K562 (cell line): ENCODE measurements at regions not wholly inside any gene's neighbourhood (a gene's known extent, or its start where the extent isn't known, plus 50 kb on each side); places are given as distances from the start of the nearest gene placed in this dataset.

Experiments used
- ATAC-seq: fragments of 200-7000 bp; cut with Tn5 transposase; 3 replicates; pipeline ENCODE4 v1.9.1; 2020; ENCODE audit warnings: moderate library complexity
- BruUV-seq: library from RNA; stranded (reverse); fragments of 400-500 nt; replicated peaks from 2 replicates; lab custom pipeline; 2021; lab: Mats Ljungman, UMichigan
- CTCF ChIA-PET: fragments of 300-600 bp; formaldehyde crosslinking; extraction: SDS; loops from one replicate; lab custom pipeline; 2021; ENCODE audit warnings: low intra/inter-chr PET ratio; lab: Yijun Ruan, JAX
- POLR2A ChIA-PET: fragments of 300-600, 350-650 bp; sonication (Branson Sonifier 250); formaldehyde crosslinking; extraction: SDS; loops from one replicate; lab custom pipeline; 2021; ENCODE audit warnings: antibody characterized with exemption, inconsistent platforms; lab: Yijun Ruan, JAX
- DNase-seq, 4 experiments: peaks; one replicate each; pipeline versions ENCODE4 v3.0.0 to v3.0.0-alpha.2; 2011 to 2018; ENCODE audit warnings: low spot score in 3 of 4, mixed read lengths in 3 of 4; ENCODE audit errors: extremely low read depth in 1 of 4
- FAIRE-seq: peaks from 2 replicates; lab custom pipeline; 2011; peaks lifted over from hg19 to GRCh38; lab: Jason Lieb, UNC
- H2AFZ ChIP-seq: 2 replicates; pipeline ENCODE4 v1.6.0; 2011; ENCODE audit warnings: low read depth, low read length, control low read depth, inconsistent platforms
- H3K27ac ChIP-seq: fragments of 200-600 bp; 3 replicates; pipeline ENCODE4 v1.8.0; 2011; ENCODE audit warnings: low read depth, mild to moderate bottlenecking, control low read depth, inconsistent platforms, low read length, moderate library complexity, mixed read lengths; ENCODE audit errors: extremely low read depth
- H3K27me3 ChIP-seq, 2 experiments: fragments of 300-600 bp in 1 of 2; 2 replicates in 1 of 2; 3 replicates in 1 of 2; pipeline versions ENCODE4 v1.6.0 to v1.8.0; 2011; ENCODE audit warnings: inconsistent platforms in 2 of 2, low read length in 2 of 2, mild to moderate bottlenecking in 1 of 2, mixed read lengths in 1 of 2, moderate library complexity in 1 of 2; ENCODE audit not compliant: control insufficient read depth in 2 of 2, insufficient read depth in 2 of 2
- H3K36me3 ChIP-seq: fragments of 300-600 bp; 3 replicates; pipeline ENCODE4 v1.8.0; 2011; ENCODE audit warnings: mild to moderate bottlenecking, low read length, inconsistent platforms; ENCODE audit not compliant: control insufficient read depth, insufficient read depth
- H3K4me1 ChIP-seq, 2 experiments: fragments of 200-600 bp in 1 of 2; replicated peaks in 1 of 2; 2 replicates in 1 of 2; 3 replicates in 1 of 2; pipeline versions ENCODE4 v1.5.1 to v1.8.0; 2011; ENCODE audit warnings: inconsistent platforms in 2 of 2, low read length in 2 of 2, mild to moderate bottlenecking in 1 of 2, mixed read lengths in 1 of 2, moderate library complexity in 1 of 2; ENCODE audit not compliant: control insufficient read depth in 2 of 2, insufficient read depth in 2 of 2
- H3K4me2 ChIP-seq: 2 replicates; pipeline ENCODE4 v1.6.1; 2011; ENCODE audit warnings: low read length, control low read depth, inconsistent platforms, mixed read lengths; ENCODE audit not compliant: insufficient read depth
- H3K4me3 ChIP-seq: fragments of 200-600 bp; sonication (generic), shearing (Covaris generic); 2 replicates; pipeline ENCODE4 v1.5.1; 2016; ENCODE audit warnings: control low read depth, inconsistent platforms
- H3K79me2 ChIP-seq: fragments of 200-600 bp; 3 replicates; pipeline ENCODE4 v1.8.0; 2011; ENCODE audit warnings: low read length, inconsistent platforms; ENCODE audit not compliant: control insufficient read depth, insufficient read depth
- H3K9ac ChIP-seq, 2 experiments: 2 replicates each; pipeline versions ENCODE4 v1.6.0 to v1.6.1; 2011; ENCODE audit warnings: low read depth in 2 of 2, low read length in 2 of 2, control low read depth in 1 of 2, inconsistent platforms in 1 of 2, mild to moderate bottlenecking in 1 of 2, mixed read lengths in 1 of 2; ENCODE audit not compliant: insufficient read depth in 1 of 2
- H3K9me1 ChIP-seq: one replicate; pipeline ENCODE4 v1.6.0; 2011; ENCODE audit warnings: inconsistent platforms, mild to moderate bottlenecking, low read length, moderate library complexity; ENCODE audit not compliant: control insufficient read depth, insufficient read depth
- H3K9me3 ChIP-seq: replicated peaks from 2 replicates; pipeline ENCODE4 v1.5.1; 2011; ENCODE audit warnings: low read depth, low read length, inconsistent platforms; ENCODE audit not compliant: control insufficient read depth, insufficient read depth
- H4K20me1 ChIP-seq: replicated peaks from 2 replicates; pipeline ENCODE4 v1.6.1; 2011; ENCODE audit warnings: low read length, inconsistent platforms, mixed read lengths; ENCODE audit not compliant: control insufficient read depth, insufficient read depth
- BCL6 ChIP-seq: fragments of 250-450 bp; sonication (Bioruptor Pico); IDR thresholded peaks from 2 replicates; pipeline ENCODE4 v1.4.0; 2020
- DACH1 ChIP-seq: fragments of 450-650 bp; IDR thresholded peaks from 2 replicates; pipeline ENCODE4 v1.6.1; 2018; ENCODE audit not compliant: partially characterized antibody
- EZH2 ChIP-seq: IDR thresholded peaks from 2 replicates; pipeline ENCODE4 v1.6.1; 2012; ENCODE audit warnings: low read depth, mild to moderate bottlenecking, inconsistent platforms, low read length, borderline replicate concordance
- GABPB2 ChIP-seq: fragments of 250-450 bp; sonication (Bioruptor Pico); conservative IDR thresholded peaks from 2 replicates; pipeline ENCODE4 v1.5.1; 2021; ENCODE audit warnings: mild to moderate bottlenecking
- ILK ChIP-seq: fragments of 450-650 bp; IDR thresholded peaks from 2 replicates; pipeline ENCODE4 v1.6.1; 2016; ENCODE audit warnings: missing genetic modification characterization, low read depth, mild to moderate bottlenecking, missing compliant biosample characterization, moderate library complexity, borderline replicate concordance
- KLF1 ChIP-seq: fragments of 450-650 bp; IDR thresholded peaks from 2 replicates; pipeline ENCODE4 v1.6.1; 2016; ENCODE audit warnings: missing genetic modification characterization, missing compliant biosample characterization
- NR1H2 ChIP-seq: sonication (generic); formaldehyde crosslinking; IDR thresholded peaks from 2 replicates; pipeline ENCODE4 v1.4.0; 2020; ENCODE audit warnings: mild to moderate bottlenecking, missing genetic modification reagents
- POLR3G ChIP-seq: IDR thresholded peaks from 2 replicates; pipeline ENCODE4 v1.6.1; 2011; ENCODE audit not compliant: insufficient read length, insufficient replicate concordance; ENCODE audit errors: extremely low read depth
- PURB ChIP-seq: sonication (generic); formaldehyde crosslinking; IDR thresholded peaks from 2 replicates; pipeline ENCODE4 v1.9.0; 2021; ENCODE audit warnings: low read depth, mild to moderate bottlenecking, missing genetic modification reagents
- RBFOX2 ChIP-seq: fragments of 200-400 bp; formaldehyde crosslinking; IDR thresholded peaks from 2 replicates; pipeline ENCODE4 v1.6.1; 2017; ENCODE audit warnings: low read depth, mild to moderate bottlenecking, low read length, moderate library complexity
- ZBED1 ChIP-seq: IDR thresholded peaks from 2 replicates; pipeline ENCODE4 v1.6.1; 2014
- WGBS: fragments of 100-300 bp; shearing (Covaris generic); methylation state at CpG from one replicate; pipeline ENCODE4 v1.1.6; 2016; ENCODE audit warnings: low coverage, mixed read lengths; ENCODE audit not compliant: insufficient coverage; ENCODE audit errors: missing lambda C conversion rate; 5-methylcytosine and 5-hydroxymethylcytosine counted together
- in situ Hi-C: fragments of 300-500 bp; cut with MboI; formaldehyde crosslinking; loops from 4 replicates; pipeline ENCODE4 v1.15.0; 2018; ENCODE audit warnings: inconsistent platforms, mixed read lengths
- intact Hi-C: fragments of 100-400 bp; cut with micrococcal nuclease; formaldehyde crosslinking; loops from 2 replicates; pipeline ENCODE4 v1.14.2; 2022
- TF ChIP-seq, protein P1 (sequence below): fragments of 200-800 bp; sonication (Bioruptor generic); IDR thresholded peaks from 2 replicates; pipeline ENCODE4 v1.6.1; 2016; ENCODE audit warnings: missing genetic modification characterization, missing compliant biosample characterization
- TF ChIP-seq, protein P2 (sequence below): fragments of 250-450 bp; sonication (Bioruptor Pico); IDR thresholded peaks from 2 replicates; pipeline ENCODE4 v1.5.0; 2020; ENCODE audit warnings: mild to moderate bottlenecking, borderline replicate concordance
- TF ChIP-seq, protein P3 (sequence below): fragments of 250-450 bp; sonication (Bioruptor Pico); IDR thresholded peaks from 2 replicates; pipeline ENCODE4 v1.4.0; 2020; ENCODE audit warnings: mild to moderate bottlenecking, moderate library complexity, borderline replicate concordance

DNA sequence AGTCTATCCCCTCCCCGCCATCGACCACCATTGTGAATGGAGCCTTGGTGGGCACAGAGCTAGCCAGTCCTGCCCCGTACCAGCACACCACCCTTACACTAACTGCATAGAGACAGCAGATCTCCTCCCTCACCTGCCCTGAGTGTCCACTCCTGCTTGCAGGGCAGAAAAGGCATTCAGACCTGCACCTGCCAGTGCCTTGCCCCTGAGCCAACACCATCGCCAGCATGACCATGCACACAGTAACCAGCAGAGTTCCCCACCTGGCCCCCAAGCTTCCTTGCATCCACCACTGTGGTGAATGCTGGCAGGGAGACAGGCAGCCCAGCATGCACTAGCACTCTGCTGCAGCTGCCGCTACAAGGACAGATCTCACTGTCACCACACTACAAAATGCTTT, 397.1 kb downstream of the KLHL4 start:
- WGBS: 0% methylated on average over 5 of the region's 5 CpGs
- H4K20me1 ChIP-seq: no peaks in the 10 kb centered on the region
- no peaks in the 10 kb centered on the region for H3K27me3 ChIP-seq
- no peaks in the 10 kb centered on the region for H3K4me1 ChIP-seq
- H3K4me3 ChIP-seq: no peak overlapping the region
- no peak for DNase-seq
- H3K36me3 ChIP-seq: no peaks in the 10 kb centered on the region
- no TSS peak for BruUV-seq
- no peak overlapping the region for H3K4me2 ChIP-seq
- no peak overlapping the region for H3K9ac ChIP-seq
- intact Hi-C loops (no loop called here), in situ Hi-C loops (no loop called here)
- POLR2A ChIA-PET: no interaction called here
- no peak overlapping the region for H2AFZ ChIP-seq
- no peak for ATAC-seq
- no peak overlapping the region for H3K27ac ChIP-seq
- H3K9me3 ChIP-seq: no peaks in the 10 kb centered on the region
- FAIRE-seq: no peak
- no peaks in the 10 kb centered on the region for H3K9me1 ChIP-seq
- CTCF ChIA-PET: no interaction called here
- H3K79me2 ChIP-seq: no peaks in the 10 kb centered on the region
- TF ChIP-seq, protein P1, sequence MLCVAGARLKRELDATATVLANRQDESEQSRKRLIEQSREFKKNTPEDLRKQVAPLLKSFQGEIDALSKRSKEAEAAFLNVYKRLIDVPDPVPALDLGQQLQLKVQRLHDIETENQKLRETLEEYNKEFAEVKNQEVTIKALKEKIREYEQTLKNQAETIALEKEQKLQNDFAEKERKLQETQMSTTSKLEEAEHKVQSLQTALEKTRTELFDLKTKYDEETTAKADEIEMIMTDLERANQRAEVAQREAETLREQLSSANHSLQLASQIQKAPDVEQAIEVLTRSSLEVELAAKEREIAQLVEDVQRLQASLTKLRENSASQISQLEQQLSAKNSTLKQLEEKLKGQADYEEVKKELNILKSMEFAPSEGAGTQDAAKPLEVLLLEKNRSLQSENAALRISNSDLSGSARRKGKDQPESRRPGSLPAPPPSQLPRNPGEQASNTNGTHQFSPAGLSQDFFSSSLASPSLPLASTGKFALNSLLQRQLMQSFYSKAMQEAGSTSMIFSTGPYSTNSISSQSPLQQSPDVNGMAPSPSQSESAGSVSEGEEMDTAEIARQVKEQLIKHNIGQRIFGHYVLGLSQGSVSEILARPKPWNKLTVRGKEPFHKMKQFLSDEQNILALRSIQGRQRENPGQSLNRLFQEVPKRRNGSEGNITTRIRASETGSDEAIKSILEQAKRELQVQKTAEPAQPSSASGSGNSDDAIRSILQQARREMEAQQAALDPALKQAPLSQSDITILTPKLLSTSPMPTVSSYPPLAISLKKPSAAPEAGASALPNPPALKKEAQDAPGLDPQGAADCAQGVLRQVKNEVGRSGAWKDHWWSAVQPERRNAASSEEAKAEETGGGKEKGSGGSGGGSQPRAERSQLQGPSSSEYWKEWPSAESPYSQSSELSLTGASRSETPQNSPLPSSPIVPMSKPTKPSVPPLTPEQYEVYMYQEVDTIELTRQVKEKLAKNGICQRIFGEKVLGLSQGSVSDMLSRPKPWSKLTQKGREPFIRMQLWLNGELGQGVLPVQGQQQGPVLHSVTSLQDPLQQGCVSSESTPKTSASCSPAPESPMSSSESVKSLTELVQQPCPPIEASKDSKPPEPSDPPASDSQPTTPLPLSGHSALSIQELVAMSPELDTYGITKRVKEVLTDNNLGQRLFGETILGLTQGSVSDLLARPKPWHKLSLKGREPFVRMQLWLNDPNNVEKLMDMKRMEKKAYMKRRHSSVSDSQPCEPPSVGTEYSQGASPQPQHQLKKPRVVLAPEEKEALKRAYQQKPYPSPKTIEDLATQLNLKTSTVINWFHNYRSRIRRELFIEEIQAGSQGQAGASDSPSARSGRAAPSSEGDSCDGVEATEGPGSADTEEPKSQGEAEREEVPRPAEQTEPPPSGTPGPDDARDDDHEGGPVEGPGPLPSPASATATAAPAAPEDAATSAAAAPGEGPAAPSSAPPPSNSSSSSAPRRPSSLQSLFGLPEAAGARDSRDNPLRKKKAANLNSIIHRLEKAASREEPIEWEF (CRISPR knock-in tag): no peak
- TF ChIP-seq, protein P2, sequence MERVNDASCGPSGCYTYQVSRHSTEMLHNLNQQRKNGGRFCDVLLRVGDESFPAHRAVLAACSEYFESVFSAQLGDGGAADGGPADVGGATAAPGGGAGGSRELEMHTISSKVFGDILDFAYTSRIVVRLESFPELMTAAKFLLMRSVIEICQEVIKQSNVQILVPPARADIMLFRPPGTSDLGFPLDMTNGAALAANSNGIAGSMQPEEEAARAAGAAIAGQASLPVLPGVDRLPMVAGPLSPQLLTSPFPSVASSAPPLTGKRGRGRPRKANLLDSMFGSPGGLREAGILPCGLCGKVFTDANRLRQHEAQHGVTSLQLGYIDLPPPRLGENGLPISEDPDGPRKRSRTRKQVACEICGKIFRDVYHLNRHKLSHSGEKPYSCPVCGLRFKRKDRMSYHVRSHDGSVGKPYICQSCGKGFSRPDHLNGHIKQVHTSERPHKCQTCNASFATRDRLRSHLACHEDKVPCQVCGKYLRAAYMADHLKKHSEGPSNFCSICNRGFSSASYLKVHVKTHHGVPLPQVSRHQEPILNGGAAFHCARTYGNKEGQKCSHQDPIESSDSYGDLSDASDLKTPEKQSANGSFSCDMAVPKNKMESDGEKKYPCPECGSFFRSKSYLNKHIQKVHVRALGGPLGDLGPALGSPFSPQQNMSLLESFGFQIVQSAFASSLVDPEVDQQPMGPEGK (CRISPR knock-in tag): no peak
- TF ChIP-seq RBFOX2 (no peak), KLF1 (tag) (no peak), BCL6 (CRISPR knock-in tag) (no peak), EZH2 (no peak), NR1H2 (CRISPR knock-in tag) (no peak), PURB (CRISPR knock-in tag) (no peak), ILK (no peak), POLR3G (no peak), DACH1 (no peak), ZBED1 (no peak), GABPB2 (CRISPR knock-in tag) (no peak)
- TF ChIP-seq, protein P3, sequence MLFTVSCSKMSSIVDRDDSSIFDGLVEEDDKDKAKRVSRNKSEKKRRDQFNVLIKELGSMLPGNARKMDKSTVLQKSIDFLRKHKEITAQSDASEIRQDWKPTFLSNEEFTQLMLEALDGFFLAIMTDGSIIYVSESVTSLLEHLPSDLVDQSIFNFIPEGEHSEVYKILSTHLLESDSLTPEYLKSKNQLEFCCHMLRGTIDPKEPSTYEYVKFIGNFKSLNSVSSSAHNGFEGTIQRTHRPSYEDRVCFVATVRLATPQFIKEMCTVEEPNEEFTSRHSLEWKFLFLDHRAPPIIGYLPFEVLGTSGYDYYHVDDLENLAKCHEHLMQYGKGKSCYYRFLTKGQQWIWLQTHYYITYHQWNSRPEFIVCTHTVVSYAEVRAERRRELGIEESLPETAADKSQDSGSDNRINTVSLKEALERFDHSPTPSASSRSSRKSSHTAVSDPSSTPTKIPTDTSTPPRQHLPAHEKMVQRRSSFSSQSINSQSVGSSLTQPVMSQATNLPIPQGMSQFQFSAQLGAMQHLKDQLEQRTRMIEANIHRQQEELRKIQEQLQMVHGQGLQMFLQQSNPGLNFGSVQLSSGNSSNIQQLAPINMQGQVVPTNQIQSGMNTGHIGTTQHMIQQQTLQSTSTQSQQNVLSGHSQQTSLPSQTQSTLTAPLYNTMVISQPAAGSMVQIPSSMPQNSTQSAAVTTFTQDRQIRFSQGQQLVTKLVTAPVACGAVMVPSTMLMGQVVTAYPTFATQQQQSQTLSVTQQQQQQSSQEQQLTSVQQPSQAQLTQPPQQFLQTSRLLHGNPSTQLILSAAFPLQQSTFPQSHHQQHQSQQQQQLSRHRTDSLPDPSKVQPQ (CRISPR knock-in tag): no peak
